NCI-H2081 treated with DMSO at 0.1 percent for 48 hours (cell line): ENCODE measurements at regions not wholly inside any gene's neighbourhood (a gene's known extent, or its start where the extent isn't known, plus 50 kb on each side); places are given as distances from the start of the nearest gene placed in this dataset.
"Not testable (repeated sequence)": the region's sequence is repeated elsewhere in the genome, so short reads cannot be mapped to it uniquely, and the experiment has no call there.

ENCODE experiments used
- DNase-seq: peaks from one replicate; lab custom pipeline; 2025; lab: John Stamatoyannopoulos, UW

GRCh38 chr4:137468836-137469235, 63.5 kb downstream of the PCDH18 start:
- DNase-seq = no peak

DNA sequence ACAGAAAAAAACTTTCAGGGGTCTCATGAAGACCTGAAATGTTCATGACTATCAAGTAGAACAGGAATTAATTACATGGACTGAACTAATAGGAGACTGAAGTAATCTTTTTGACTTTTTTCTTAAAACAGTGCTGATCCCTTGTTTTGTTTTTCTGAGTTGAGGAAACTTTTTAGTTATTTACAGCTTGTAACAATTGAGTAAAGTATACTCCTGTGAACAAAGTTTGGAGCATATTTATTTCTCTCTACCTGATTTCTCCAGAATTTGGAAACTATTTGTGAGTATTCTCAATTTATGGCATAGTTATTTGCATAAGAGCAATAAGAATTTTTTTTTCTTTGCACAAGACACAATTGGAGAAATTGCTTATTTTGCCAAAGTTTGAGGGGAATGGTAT, 64.8 kb downstream of the PCDH18 start:
- no peak for DNase-seq

- no peak for DNase-seq
Observed at GRCh38 chr4:137463377-137464003, 68.8 kb downstream of the PCDH18 start.

- no peak for DNase-seq
Observed at GRCh38 chr4:137455647-137456321, 76.5 kb downstream of the PCDH18 start.

- DNase-seq = no peak
Observed at GRCh38 chr4:137454767-137455166, 77.5 kb downstream of the PCDH18 start.

DNA sequence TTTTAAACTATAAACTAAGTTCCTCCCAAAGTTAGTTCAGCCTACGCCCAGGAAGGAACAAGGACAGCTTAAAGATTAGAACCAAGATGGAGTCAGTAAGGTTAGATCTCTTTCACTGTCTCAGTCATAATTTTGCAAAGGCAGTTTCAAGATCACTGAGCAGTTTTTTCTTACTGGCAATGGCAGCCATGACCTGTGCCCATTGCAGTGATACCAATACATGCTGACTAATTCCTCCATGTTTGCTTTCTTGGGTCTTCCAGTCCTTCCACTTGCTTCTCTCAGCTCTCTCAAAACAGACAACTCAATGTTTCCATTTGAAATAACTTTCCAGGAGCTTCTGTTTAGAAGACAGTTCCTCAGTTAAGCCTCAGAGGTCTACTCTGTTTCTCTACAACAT, 79.5 kb downstream of the PCDH18 start:
- DNase-seq = no peak

DNA sequence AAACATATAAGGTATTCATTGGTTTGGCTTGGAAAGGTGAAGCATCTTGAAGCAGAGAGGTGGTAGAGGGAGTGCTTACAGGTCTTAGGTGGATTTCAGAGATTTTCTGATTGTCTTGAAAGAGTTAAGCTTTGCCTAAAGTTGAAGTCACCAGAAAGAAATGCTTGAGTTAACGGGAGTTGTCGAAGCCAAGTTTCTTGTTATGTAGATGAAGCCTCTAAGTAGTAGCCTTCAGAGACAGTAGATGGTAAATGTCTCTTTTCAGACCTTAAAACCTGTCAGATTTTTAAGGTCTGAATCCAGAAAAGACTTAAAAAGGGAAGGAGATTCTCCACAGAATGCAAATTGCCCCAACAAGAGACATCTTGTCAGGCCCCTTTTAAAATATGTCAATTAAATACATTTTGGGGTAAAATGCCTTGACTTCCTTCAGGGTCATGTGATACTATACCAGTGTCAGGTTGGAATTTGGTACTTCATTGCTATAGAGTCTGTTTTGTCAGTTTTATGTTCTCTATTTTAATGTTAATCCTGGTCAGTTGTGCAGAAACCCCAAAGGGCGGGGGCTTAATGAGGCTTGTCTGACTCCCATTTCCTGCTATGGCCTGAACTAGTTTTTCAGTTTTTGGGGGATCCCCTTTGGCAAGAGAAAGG, 81.0 kb downstream of the PCDH18 start:
- DNase-seq = no peak

DNA sequence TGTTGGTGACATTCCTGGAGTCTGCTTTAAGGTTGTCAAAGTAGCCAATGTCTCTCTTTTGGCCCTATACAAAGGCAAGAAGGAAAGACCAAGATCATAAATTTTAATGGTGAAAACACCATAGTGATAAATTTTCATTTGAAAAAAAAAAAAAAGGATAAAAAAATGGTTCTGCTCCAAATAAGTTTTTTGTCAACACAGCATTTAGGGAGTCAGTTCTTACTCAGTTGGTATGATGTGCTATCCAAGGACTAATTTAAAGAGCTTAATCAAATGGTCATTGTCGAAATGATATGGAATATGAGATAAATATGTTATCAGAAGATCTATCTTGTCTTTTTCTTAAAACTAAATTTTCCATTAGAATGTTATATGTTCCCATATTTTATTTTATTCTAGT, 83.9 kb downstream of the PCDH18 start:
- no peak for DNase-seq

DNA sequence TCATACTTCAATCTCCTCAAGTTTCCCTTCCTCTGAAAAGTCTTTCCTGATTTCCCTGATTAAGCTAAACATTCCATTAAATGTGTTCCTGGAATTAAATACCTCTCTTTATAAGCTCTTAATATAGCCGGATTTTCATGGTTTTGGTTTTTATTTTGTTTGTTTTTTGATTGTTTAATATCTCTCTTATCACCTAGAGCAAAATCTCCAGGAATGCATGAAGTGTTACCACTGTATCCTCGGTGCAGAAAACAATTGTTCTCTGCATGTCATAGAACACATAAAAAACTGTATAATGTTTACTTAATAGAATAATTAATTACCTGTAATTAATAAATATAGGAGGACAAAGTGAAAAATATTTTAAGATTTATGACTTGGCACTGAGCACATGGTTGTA, 86.2 kb downstream of the PCDH18 start:
- DNase-seq = no peak

DNA sequence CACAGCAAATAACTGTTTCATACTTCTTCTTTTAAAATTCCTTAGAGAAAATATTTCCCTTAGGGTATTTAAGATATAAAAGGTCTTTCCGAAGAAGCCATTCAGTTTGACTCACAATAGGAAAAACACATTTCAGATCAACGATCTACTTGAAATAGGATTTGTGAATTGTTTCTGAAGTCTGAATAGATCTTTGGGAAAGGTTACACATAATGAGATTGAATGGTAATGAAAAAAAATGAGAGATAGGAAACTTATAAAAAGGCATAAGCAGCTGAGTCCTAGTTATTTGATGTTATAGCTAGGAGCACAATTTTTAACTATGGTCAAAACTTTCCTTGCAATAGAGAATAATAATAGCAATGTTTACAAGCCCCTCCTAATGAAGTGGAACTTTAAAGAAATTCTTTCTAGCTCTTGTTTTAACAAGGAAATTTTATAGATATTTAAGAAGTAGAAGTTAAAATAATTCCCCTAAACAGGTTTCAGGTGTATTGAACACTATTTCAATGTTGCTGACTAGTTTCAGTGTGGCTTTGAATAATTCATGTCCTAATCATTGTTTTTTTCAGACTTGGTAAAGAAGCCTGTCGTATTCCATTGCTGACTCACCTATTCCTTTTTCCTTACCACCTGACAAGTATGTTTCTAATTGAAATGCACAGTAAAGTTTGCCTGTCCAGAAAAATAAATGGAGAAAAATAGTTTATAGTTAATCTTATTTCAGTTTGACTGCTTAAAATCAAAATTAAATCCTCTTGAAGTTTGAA, 89.1 kb downstream of the PCDH18 start:
- no peak for DNase-seq

DNA sequence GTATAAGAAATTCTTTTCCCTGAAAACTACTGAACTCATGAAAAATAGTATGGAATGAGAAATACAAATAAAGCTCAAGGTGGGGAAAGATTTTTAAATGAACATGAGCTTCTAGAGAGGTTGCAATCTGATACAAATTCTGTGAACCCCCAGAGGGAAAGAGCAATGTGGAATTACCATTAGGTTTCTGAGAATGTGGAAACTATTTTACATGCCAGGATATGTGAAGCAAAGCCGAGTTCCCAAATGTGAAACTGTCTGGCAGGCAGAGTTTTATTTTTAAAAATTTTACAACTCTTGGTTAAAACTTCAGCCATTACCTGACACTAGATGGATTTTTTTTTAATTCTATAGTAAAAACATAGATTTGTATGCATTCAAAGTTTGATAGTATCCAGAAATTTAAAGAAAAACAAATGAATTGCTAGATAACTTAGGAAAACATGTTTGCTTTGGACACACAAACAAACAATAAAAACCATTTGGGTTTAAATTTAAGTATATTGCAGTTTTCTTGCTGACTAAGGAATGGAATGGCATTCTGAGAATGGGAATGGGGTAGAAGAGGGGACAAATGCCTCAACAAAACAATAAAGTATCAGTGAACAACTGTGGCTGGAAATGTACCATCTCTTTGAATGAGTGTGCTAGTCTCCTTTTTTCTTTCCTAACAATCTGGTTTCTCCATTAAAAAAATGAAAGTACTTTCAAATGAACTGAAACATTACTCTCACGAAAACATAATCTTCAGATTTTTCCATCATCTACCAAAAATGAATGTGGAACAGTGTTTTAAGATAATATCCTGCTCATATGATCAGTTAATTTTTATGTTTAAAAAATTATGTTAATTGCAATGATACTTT, 99.6 kb downstream of the PCDH18 start:
- DNase-seq = no peak

DNA sequence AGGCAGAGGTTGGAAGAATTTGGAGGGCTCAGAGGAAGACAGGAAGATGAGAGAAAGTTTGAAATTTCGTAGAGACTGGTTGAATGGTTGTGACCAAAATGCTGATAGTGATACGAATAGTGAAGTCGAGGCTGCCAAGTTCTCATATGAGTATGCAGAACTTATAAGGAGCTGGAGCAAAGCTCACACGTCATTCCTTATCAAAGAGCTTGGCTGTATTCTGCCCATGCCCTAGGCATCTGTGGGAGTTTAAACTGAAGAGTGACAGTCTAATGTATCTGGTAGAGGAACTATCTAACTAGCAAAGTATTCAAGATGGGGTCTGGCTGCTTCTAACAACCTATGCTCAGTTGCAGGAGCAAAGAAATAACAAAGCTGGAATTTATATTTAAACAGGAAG, 102.1 kb downstream of the PCDH18 start:
- no peak for DNase-seq

- DNase-seq = no peak
Observed at GRCh38 chr4:137427411-137427810, 104.9 kb downstream of the PCDH18 start.

- no peak for DNase-seq
Observed at GRCh38 chr4:137425281-137425680, 107.0 kb downstream of the PCDH18 start.

GRCh38 chr4:137422666-137423065, 109.6 kb downstream of the PCDH18 start:
- DNase-seq = no peak

GRCh38 chr4:137421796-137422195, 110.5 kb downstream of the PCDH18 start:
- no peak for DNase-seq

GRCh38 chr4:137420901-137421396, 111.3 kb downstream of the PCDH18 start:
- no peak for DNase-seq

- DNase-seq = no peak
Observed at GRCh38 chr4:137417676-137418075, 114.6 kb downstream of the PCDH18 start.

- no peak for DNase-seq
Observed at GRCh38 chr4:137414802-137415201, 117.5 kb downstream of the PCDH18 start.

DNA sequence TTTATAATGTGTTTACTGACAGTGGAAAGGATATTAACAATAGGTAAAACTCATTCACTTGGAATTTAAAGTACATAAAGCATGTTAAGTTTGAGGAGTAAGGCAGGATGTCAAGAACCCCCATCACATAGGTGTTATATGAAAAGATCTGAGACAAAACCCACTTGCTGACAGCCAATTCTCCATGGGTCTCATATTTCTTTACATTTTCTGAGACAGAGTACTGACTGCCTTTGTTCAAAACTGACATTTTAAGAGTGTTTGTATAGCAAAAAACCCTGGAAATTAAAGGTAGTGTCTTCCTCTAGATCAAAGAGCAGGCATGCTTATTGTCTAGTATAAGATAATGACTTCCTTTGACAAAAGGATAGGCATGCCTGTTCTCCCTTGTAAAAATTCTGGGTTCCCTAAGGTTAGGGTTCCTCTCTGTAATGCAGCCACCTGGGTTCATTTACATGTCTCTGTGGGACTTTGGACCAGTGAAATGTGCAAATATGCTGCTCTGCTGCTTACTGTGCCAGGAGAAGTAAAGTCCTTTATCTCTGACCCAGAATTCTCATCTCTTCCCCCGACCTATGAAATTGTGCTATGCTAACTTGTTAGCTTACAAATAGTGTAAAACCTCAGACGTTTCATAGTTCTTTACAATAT, 123.6 kb downstream of the PCDH18 start:
- no peak for DNase-seq

DNA sequence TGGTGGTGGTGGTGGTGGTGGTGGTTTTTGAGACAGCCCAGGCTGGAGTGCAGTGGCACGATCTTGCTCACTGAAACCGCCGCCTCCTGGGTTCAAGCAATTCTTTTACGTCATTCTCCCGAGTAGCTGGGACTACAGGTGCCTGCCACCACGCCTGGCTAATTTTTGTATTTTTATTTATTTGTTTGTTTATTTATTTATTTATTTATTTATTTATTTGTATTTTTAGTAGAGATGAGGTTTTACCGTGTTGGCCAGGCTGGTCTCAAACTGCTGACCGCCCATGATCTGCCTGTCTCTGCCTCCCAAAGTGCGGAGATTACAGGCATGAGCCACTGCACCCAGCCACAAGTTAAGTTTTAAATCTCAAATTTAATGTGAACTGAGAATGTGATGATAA, 126.5 kb downstream of the PCDH18 start:
- DNase-seq = not testable (repeated sequence)
